NCI-H446 treated with DMSO at 0.1 percent for 48 hours (cell line): ENCODE measurements at regions not wholly inside any gene's neighbourhood (a gene's known extent, or its start where the extent isn't known, plus 50 kb on each side); places are given as distances from the start of the nearest gene placed in this dataset.
"Not testable (repeated sequence)": the region's sequence is repeated elsewhere in the genome, so short reads cannot be mapped to it uniquely, and the experiment has no call there.

Experiments used
- DNase-seq: peaks from one replicate; lab custom pipeline; 2025; lab: John Stamatoyannopoulos, UW

GRCh38 chr12:47488888-47489287 lies 216.9 kb downstream of the RPAP3 start:
- DNase-seq, result no peak

- no peak for DNase-seq
Measured at GRCh38 chr12:47481041-47481440, 224.8 kb downstream of the RPAP3 start.

GRCh38 chr12:47478426-47478825 lies 227.4 kb downstream of the RPAP3 start:
- DNase-seq, result no peak

GRCh38 chr12:47473091-47473490 lies 232.7 kb downstream of the RPAP3 start:
- no peak for DNase-seq

GRCh38 chr12:47470349-47470748 lies 235.5 kb downstream of the RPAP3 start:
- not testable (repeated sequence) for DNase-seq

GRCh38 chr12:47463918-47464317 lies 241.9 kb downstream of the RPAP3 start:
- not testable (repeated sequence) for DNase-seq

GRCh38 chr12:47458279-47458678 lies 247.6 kb downstream of the RPAP3 start:
- no peak for DNase-seq

DNA sequence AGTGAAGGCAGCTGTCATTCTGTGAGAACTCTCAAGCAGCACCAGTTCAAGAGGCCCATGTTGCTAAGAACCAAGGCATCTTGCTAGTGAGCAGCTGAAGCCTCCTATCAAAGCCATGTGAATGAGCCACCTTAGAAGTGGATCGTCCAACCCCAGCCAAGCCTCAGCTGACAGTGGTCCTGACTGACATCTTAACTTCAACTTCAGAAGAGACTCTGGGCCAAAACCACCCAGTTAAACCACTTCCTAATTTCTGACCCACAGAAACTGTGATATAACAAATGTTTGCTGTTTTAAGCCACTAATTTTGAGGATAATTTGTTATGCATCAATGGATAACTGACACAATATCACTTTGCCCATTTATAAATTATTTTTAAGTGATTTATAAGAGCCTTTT lies 256.0 kb downstream of the RPAP3 start:
- DNase-seq, result no peak

DNA sequence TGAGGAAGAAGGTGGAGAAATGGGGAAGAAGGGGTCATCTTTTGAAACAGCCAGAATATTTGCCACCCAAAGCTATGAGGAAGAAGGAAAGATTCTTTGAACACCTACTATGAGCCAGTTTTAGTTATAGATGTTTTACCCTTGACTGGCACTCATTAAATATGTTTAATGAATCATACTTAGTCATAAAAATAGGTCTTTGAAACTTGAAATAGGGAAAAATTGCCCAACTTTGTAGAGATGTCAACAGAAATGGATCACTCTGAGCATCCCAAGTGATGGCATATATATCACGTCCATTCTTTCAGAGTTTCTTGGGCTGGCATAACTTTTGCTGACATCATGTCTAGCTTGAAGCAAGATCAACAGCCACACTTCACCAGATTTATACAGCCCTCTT lies 263.5 kb downstream of the RPAP3 start:
- no peak for DNase-seq

DNA sequence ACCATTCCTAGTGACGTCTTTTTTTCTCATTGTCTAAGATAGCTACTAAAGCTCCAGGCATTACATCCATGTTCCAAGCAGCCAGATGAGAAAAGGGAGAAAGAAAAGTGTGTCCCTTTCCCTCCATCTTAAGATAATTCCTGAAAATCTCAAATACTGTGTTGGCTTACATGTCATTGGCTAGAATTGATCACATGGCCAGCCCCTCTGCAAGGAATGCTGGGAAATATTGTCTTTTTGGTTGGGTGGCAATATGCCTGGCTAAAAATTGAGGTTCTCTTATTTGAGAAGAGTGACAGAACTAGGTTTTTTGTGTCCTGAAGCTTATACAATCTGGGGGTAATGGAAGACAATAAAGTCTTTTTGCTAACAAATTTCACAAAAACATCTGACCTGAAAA lies 264.3 kb downstream of the RPAP3 start:
- DNase-seq, result no peak

- DNase-seq, result no peak
Measured at GRCh38 chr12:47438175-47438574, 267.7 kb downstream of the RPAP3 start.

- DNase-seq, result no peak
Measured at GRCh38 chr12:47437570-47437969, 268.3 kb downstream of the RPAP3 start.

- DNase-seq, result no peak
Measured at GRCh38 chr12:47433876-47434275, 272.0 kb downstream of the RPAP3 start.

- DNase-seq, result not testable (repeated sequence)
Measured at GRCh38 chr12:47426678-47427309, 279.0 kb downstream of the RPAP3 start.

GRCh38 chr12:47422611-47423010 lies 283.2 kb downstream of the RPAP3 start:
- DNase-seq, result no peak

GRCh38 chr12:47419497-47419896 lies 286.3 kb downstream of the RPAP3 start:
- DNase-seq, result no peak

- DNase-seq, result no peak
Measured at GRCh38 chr12:47417955-47418354, 287.9 kb downstream of the RPAP3 start.

GRCh38 chr12:47417121-47417520 lies 288.7 kb downstream of the RPAP3 start:
- no peak for DNase-seq

GRCh38 chr12:47415054-47415453 lies 290.8 kb downstream of the RPAP3 start:
- no peak for DNase-seq

DNA sequence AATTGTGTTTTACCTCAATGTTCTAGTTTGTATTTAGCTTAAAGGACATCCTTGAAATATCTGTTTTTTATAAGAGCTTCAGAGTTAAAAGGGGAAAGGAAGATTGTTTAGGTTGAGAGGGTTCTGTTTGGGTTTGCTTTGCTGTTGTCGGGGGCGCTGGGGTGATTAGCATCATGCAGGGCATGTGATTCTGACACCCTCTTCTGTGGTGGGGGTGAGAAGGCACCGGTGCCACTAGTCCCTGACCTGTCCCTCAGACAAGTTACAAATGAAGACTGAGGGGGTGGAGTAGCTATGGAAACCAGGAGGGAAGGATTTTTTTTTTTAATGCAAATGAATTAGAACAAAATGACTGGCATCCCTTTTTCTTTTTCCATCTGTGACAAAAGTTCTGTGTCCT lies 291.3 kb downstream of the RPAP3 start:
- no peak for DNase-seq

DNA sequence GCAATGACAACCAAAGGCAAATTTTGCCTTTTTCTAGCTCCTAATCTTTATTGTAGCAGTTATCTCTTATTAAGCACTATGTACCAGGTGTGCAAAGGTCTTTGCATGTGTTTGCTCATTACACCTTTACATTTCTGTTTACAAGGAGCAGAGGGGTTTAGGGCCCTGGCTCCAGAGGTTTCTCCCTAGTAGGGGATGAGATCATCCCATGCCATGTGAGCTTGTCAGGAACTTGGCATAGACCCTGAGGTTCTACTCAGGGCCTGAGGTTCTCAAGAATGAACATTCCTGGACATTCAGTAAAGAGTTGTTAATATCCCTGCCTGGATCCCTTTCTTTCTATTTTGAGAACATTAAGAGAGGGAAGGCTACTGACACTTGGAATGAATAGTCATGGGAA lies 292.0 kb downstream of the RPAP3 start:
- no peak for DNase-seq

GRCh38 chr12:47412601-47413236 lies 293.1 kb downstream of the RPAP3 start:
- no peak for DNase-seq

DNA sequence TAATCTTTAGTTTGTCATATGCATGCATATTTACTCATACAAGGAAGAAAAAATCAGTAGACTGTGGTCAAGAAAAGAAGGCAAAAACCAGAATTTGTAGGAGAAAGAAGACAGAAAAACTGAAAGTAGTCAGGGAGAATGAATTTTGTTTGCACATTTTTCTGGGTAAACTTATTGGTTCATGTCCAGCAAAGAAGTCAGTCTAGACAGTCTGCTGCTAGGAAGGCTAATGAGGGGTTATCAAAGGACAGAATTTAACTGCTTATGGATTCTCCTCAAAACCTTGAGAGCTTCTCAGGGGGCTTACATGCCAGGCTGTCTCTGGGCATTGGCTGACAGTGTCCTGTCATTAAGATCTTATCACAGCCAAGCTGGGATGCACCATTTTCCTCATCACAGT lies 293.9 kb downstream of the RPAP3 start:
- DNase-seq, result no peak

GRCh38 chr12:47410862-47411261 lies 295.0 kb downstream of the RPAP3 start:
- DNase-seq, result no peak
